H1 (cell line): ENCODE measurements at regions not wholly inside any gene's neighbourhood (a gene's known extent, or its start where the extent isn't known, plus 50 kb on each side); places are given as distances from the start of the nearest gene placed in this dataset.

ENCODE experiments used
- CTCF ChIA-PET: fragments of 300-600 bp; sonication (Branson Sonifier 250); formaldehyde crosslinking; loops from one replicate; lab custom pipeline; 2021; ENCODE audit not compliant: partially characterized antibody; lab: Charles Lee
- POLR2A ChIA-PET: fragments of 300-600 bp; sonication (Branson Sonifier 250); formaldehyde crosslinking; loops from one replicate; lab custom pipeline; 2021; ENCODE audit warnings: inconsistent platforms; ENCODE audit not compliant: partially characterized antibody; lab: Charles Lee
- DNase-seq, 2 experiments: peaks; one replicate each; pipeline versions ENCODE4 v3.0.0 to v3.0.0-alpha.2; 2010 to 2022; ENCODE audit warnings: low spot score in 2 of 2, low read depth in 1 of 2, mixed read lengths in 1 of 2
- FAIRE-seq: peaks from 2 replicates; lab custom pipeline; 2011; peaks lifted over from hg19 to GRCh38; lab: Jason Lieb, UNC
- H2AFZ ChIP-seq: 2 replicates; pipeline ENCODE4 v1.8.1; 2012; ENCODE audit warnings: low read length, inconsistent platforms
- H2AK5ac ChIP-seq: 2 replicates; pipeline ENCODE4 v1.6.1; 2013; ENCODE audit warnings: low read depth, low read length
- H2BK120ac ChIP-seq: replicated peaks from 2 replicates; pipeline ENCODE3; 2013; ENCODE audit warnings: low read depth, low read length, inconsistent platforms
- H2BK12ac ChIP-seq: 2 replicates; pipeline ENCODE4 v1.6.1; 2013; ENCODE audit warnings: low read depth, low read length
- H2BK15ac ChIP-seq: 2 replicates; pipeline ENCODE4 v1.6.1; 2013; ENCODE audit warnings: low read length
- H2BK20ac ChIP-seq: 2 replicates; pipeline ENCODE4 v1.6.1; 2013; ENCODE audit warnings: low read length
- H2BK5ac ChIP-seq: 2 replicates; pipeline ENCODE4 v1.6.1; 2013; ENCODE audit warnings: low read depth, low read length
- H3K14ac ChIP-seq: 2 replicates; pipeline ENCODE4 v1.6.1; 2013; ENCODE audit warnings: inconsistent platforms; ENCODE audit not compliant: insufficient read length
- H3K18ac ChIP-seq: 2 replicates; pipeline ENCODE4 v1.6.1; 2013; ENCODE audit warnings: low read length; ENCODE audit errors: extremely low read depth
- H3K23ac ChIP-seq: 2 replicates; pipeline ENCODE4 v1.6.1; 2013; ENCODE audit warnings: inconsistent platforms; ENCODE audit not compliant: insufficient read length
- H3K23me2 ChIP-seq: 2 replicates; pipeline ENCODE4 v1.6.1; 2013; ENCODE audit warnings: low read depth, low read length
- H3K27ac ChIP-seq: 2 replicates; pipeline ENCODE4 v1.6.1; 2011; ENCODE audit warnings: low read depth, low read length, inconsistent platforms
- H3K27me3 ChIP-seq, 4 experiments: replicated peaks in 1 of 4; 1 replicate in 1 of 4; 2 replicates in 3 of 4; pipeline versions ENCODE4 v1.6.1 to v1.8.1; 2011 to 2013; ENCODE audit warnings: low read length in 3 of 4, mild to moderate bottlenecking in 3 of 4, inconsistent platforms in 2 of 4, mixed read lengths in 2 of 4, moderate library complexity in 1 of 4; ENCODE audit not compliant: control insufficient read depth in 3 of 4, insufficient read depth in 3 of 4; ENCODE audit errors: extremely low read depth in 1 of 4
- H3K36me3 ChIP-seq, 4 experiments: 2 replicates each; pipeline versions ENCODE4 v1.6.1 to v1.8.1; 2011 to 2013; ENCODE audit warnings: mild to moderate bottlenecking in 4 of 4, low read length in 3 of 4, moderate library complexity in 2 of 4, control low read depth in 1 of 4, inconsistent platforms in 1 of 4; ENCODE audit not compliant: insufficient read depth in 4 of 4, control insufficient read depth in 2 of 4
- H3K4ac ChIP-seq: replicated peaks from 2 replicates; pipeline ENCODE3; 2013; ENCODE audit warnings: low read length, low read depth, mixed read lengths, inconsistent platforms; ENCODE audit not compliant: insufficient read length
- H3K4me1 ChIP-seq, 4 experiments: replicated peaks in 1 of 4; 1 replicate in 1 of 4; 2 replicates in 3 of 4; pipeline versions ENCODE4 v1.6.1 to v1.8.1; 2011 to 2013; ENCODE audit warnings: low read length in 3 of 4, inconsistent platforms in 2 of 4, mixed read lengths in 1 of 4; ENCODE audit not compliant: insufficient read depth in 4 of 4, control insufficient read depth in 3 of 4
- H3K4me2 ChIP-seq, 2 experiments: 2 replicates each; pipeline versions ENCODE4 v1.6.1 to v1.8.1; 2011 to 2013; ENCODE audit warnings: low read depth in 2 of 2, low read length in 2 of 2, control low read depth in 1 of 2, inconsistent platforms in 1 of 2, mild to moderate bottlenecking in 1 of 2; ENCODE audit not compliant: insufficient read depth in 1 of 2
- H3K4me3 ChIP-seq, 4 experiments: fragments of 200-600, 300-600 bp in 1 of 4; sonication (generic), shearing (Covaris generic), sonication (Bioruptor Twin) in 1 of 4; 2 replicates each; pipeline versions ENCODE4 v1.5.1 to v1.8.1; 2011 to 2016; ENCODE audit warnings: low read length in 4 of 4, low read depth in 3 of 4, control low read depth in 2 of 4, inconsistent platforms in 2 of 4, mild to moderate bottlenecking in 2 of 4, mixed read lengths in 1 of 4, moderate library complexity in 1 of 4; ENCODE audit not compliant: insufficient read depth in 2 of 4; ENCODE audit errors: extremely low read depth in 1 of 4
- H3K56ac ChIP-seq: replicated peaks from 2 replicates; pipeline ENCODE3; 2013; ENCODE audit warnings: low read depth, mild to moderate bottlenecking, mixed read lengths, low read length, inconsistent platforms; ENCODE audit not compliant: insufficient read length
- H3K79me1 ChIP-seq: 2 replicates; pipeline ENCODE4 v1.6.1; 2013; ENCODE audit warnings: low read depth, low read length, control low read depth
- H3K79me2 ChIP-seq, 2 experiments: 2 replicates each; pipeline versions ENCODE4 v1.6.1 to v1.8.1; 2012 to 2013; ENCODE audit warnings: low read length in 2 of 2, mild to moderate bottlenecking in 2 of 2, inconsistent platforms in 1 of 2; ENCODE audit not compliant: insufficient read depth in 2 of 2, control insufficient read depth in 1 of 2
- H3K9ac ChIP-seq, 4 experiments: replicated peaks in 1 of 4; 1 replicate in 1 of 4; 2 replicates in 3 of 4; pipeline versions ENCODE4 v1.6.1 to v1.8.1; 2011 to 2013; ENCODE audit warnings: low read depth in 3 of 4, low read length in 3 of 4, control low read depth in 2 of 4, mild to moderate bottlenecking in 2 of 4, moderate library complexity in 2 of 4, inconsistent platforms in 1 of 4; ENCODE audit errors: extremely low read depth in 1 of 4
- H3K9me3 ChIP-seq, 2 experiments: 2 replicates each; pipeline versions ENCODE4 v1.6.1 to v1.8.1; 2012 to 2013; ENCODE audit warnings: mild to moderate bottlenecking in 2 of 2, moderate library complexity in 2 of 2, control low read depth in 1 of 2, inconsistent platforms in 1 of 2, low read depth in 1 of 2, low read length in 1 of 2, mixed read lengths in 1 of 2; ENCODE audit not compliant: insufficient read depth in 2 of 2
- H4K20me1 ChIP-seq, 2 experiments: replicated peaks in 1 of 2; 2 replicates each; pipeline versions ENCODE3 to v1.8.1; 2011 to 2013; ENCODE audit warnings: inconsistent platforms in 2 of 2, low read length in 2 of 2, mild to moderate bottlenecking in 1 of 2; ENCODE audit not compliant: insufficient read depth in 2 of 2, control insufficient read depth in 1 of 2
- H4K5ac ChIP-seq: 2 replicates; pipeline ENCODE4 v1.6.1; 2013; ENCODE audit warnings: low read length, low read depth, mixed read lengths, inconsistent platforms; ENCODE audit not compliant: insufficient read length
- H4K8ac ChIP-seq: 2 replicates; pipeline ENCODE4 v1.8.0; 2013; ENCODE audit warnings: mild to moderate bottlenecking, moderate library complexity, low read length, inconsistent platforms; ENCODE audit not compliant: insufficient read depth; ENCODE audit errors: extremely low read depth
- H4K91ac ChIP-seq: replicated peaks from 2 replicates; pipeline ENCODE3; 2013; ENCODE audit warnings: low read length, mixed read lengths, inconsistent platforms; ENCODE audit not compliant: insufficient read length
- BRCA1 ChIP-seq: IDR thresholded peaks from 2 replicates; pipeline ENCODE4 v1.6.1; 2012; ENCODE audit warnings: low read depth, low read length, improper control_type of control experiment
- CEBPB ChIP-seq: IDR thresholded peaks from 2 replicates; pipeline ENCODE4 v1.6.1; 2012; ENCODE audit warnings: low read depth, low read length
- EP300 ChIP-seq, 2 experiments: IDR thresholded peaks; 1 replicate in 1 of 2; 2 replicates in 1 of 2; pipeline ENCODE4 v1.6.1; 2011 to 2012; ENCODE audit warnings: low read depth in 2 of 2, low read length in 2 of 2, mild to moderate bottlenecking in 2 of 2, borderline replicate concordance in 1 of 2, inconsistent platforms in 1 of 2, moderate library complexity in 1 of 2
- GTF2F1 ChIP-seq: IDR thresholded peaks from 2 replicates; pipeline ENCODE4 v1.6.1; 2012; ENCODE audit warnings: low read depth, low read length, improper control_type of control experiment, borderline replicate concordance
- JUN ChIP-seq: IDR thresholded peaks from 2 replicates; pipeline ENCODE4 v1.6.1; 2011; ENCODE audit warnings: low read depth, mild to moderate bottlenecking, improper control_type of control experiment, low read length
- KDM1A ChIP-seq: fragments of 200-600, 300-600 bp; sonication (generic); IDR thresholded peaks from 2 replicates; pipeline ENCODE4 v1.7.1; 2016; ENCODE audit warnings: mild to moderate bottlenecking, low read length, borderline replicate concordance
- KDM4A ChIP-seq: IDR thresholded peaks from one replicate; pipeline ENCODE4 v1.7.1; 2012; ENCODE audit warnings: low read depth, mild to moderate bottlenecking, moderate library complexity, low read length, inconsistent platforms; ENCODE audit not compliant: severe bottlenecking
- PHF8 ChIP-seq: fragments of 200-600 bp; sonication (generic); conservative IDR thresholded peaks from 2 replicates; pipeline ENCODE4 v1.7.1; 2012; ENCODE audit warnings: low read depth, mild to moderate bottlenecking, inconsistent platforms, low read length, moderate library complexity
- POLR2A ChIP-seq, 2 experiments: IDR thresholded peaks; 1 replicate in 1 of 2; 2 replicates in 1 of 2; pipeline ENCODE4 v1.6.1; 2011; ENCODE audit warnings: low read depth in 2 of 2, low read length in 2 of 2, mild to moderate bottlenecking in 2 of 2; ENCODE audit errors: control extremely low read depth in 1 of 2
- RFX5 ChIP-seq: IDR thresholded peaks from 2 replicates; pipeline ENCODE4 v1.6.1; 2011; ENCODE audit warnings: low read depth, low read length, improper control_type of control experiment, borderline replicate concordance
- SIRT6 ChIP-seq: IDR thresholded peaks from one replicate; pipeline ENCODE4 v1.7.1; 2012; ENCODE audit warnings: low read length, inconsistent platforms
- SP4 ChIP-seq: IDR thresholded peaks from 2 replicates; pipeline ENCODE4 v1.6.1; 2012; ENCODE audit warnings: low read length, inconsistent platforms
- SUZ12 ChIP-seq: fragments of 200-600 bp; sonication (generic); IDR thresholded peaks from 2 replicates; pipeline ENCODE4 v1.6.1; 2012; ENCODE audit warnings: mild to moderate bottlenecking, inconsistent platforms, low read length, moderate library complexity, mixed read lengths
- YY1 ChIP-seq: IDR thresholded peaks from 2 replicates; pipeline ENCODE4 v1.6.1; 2011; ENCODE audit warnings: low read depth, mild to moderate bottlenecking, low read length
- WGBS, 2 experiments: shearing (Covaris generic) in 1 of 2; methylation state at CpG; one replicate each; pipeline versions ENCODE4 v1.1.6 to v1.1.7; 2013 to 2015; ENCODE audit warnings: low lambda C conversion rate in 2 of 2, mixed read lengths in 2 of 2, inconsistent platforms in 1 of 2, low coverage in 1 of 2, missing lambda C conversion rate in 1 of 2; ENCODE audit not compliant: insufficient replicate concordance in 2 of 2, insufficient coverage in 1 of 2, insufficient read length in 1 of 2; ENCODE audit errors: extremely low coverage in 1 of 2, missing lambda C conversion rate in 1 of 2; 5-methylcytosine and 5-hydroxymethylcytosine counted together
- TF ChIP-seq, protein P1 (sequence below): IDR thresholded peaks from 2 replicates; pipeline ENCODE4 v1.6.1; 2012; ENCODE audit warnings: inconsistent platforms

DNA sequence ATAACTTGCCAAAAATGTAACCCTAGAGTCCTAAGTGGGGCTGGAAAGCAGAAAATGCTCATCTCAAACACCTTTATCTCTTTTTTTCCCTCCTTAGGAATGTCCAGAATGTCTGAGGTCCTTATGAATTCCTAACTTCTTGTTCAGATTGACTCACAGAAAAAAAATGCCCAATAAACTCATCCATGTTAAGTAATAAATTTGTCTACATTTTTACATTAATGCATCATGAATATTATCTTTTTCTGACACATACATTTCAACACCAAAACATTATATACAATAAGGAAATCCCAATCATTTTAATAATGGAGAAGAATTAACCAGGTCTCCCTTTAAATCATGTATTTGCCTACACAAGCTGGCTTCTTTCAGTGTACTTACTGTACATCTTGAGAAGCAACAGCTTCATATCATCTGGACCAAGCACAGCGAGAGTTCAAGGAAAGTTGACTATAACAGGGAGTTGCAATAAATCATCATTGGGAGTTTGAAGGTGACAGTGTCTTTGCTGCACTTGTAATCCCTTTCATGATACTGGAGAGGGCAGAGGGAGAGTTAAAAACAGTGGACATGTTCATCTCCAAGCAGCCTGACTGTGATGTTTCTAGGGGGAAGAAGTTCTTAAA is 565.2 kb downstream of the LTN1 start:
- no peak overlapping the region for H3K4me2 ChIP-seq
- no peak overlapping the region for H4K5ac ChIP-seq
- H3K9me3 ChIP-seq, result no peaks in the 10 kb centered on the region
- no peak overlapping the region for H2BK15ac ChIP-seq
- no peaks in the 10 kb centered on the region for H3K27me3 ChIP-seq
- no peaks in the 10 kb centered on the region for H3K79me1 ChIP-seq
- H3K14ac ChIP-seq, result no peak overlapping the region
- no peak overlapping the region for H3K4ac ChIP-seq
- H3K18ac ChIP-seq, result no peak overlapping the region
- no peak overlapping the region for H3K27ac ChIP-seq
- no peak overlapping the region for H2BK12ac ChIP-seq
- H3K56ac ChIP-seq, result no peak overlapping the region
- FAIRE-seq (no peak), DNase-seq (no peak)
- H2BK5ac ChIP-seq, result no peak overlapping the region
- no peak overlapping the region for H3K9ac ChIP-seq
- no peaks in the 10 kb centered on the region for H3K36me3 ChIP-seq
- ChIA-PET POLR2A (no interaction called here), CTCF (no interaction called here)
- H2AK5ac ChIP-seq, result no peak overlapping the region
- H3K23ac ChIP-seq, result no peak overlapping the region
- no peak overlapping the region for H2BK120ac ChIP-seq
- no peak overlapping the region for H2BK20ac ChIP-seq
- no peaks in the 10 kb centered on the region for H4K20me1 ChIP-seq
- no peaks in the 10 kb centered on the region for H3K79me2 ChIP-seq
- no peak overlapping the region for H2AFZ ChIP-seq
- H3K4me1 ChIP-seq, result no peaks in the 10 kb centered on the region
- no peak overlapping the region for H4K8ac ChIP-seq
- WGBS, 2 experiments, result 94% methylated on average over 1 of the region's 1 CpG; no CpG with 5 or more reads in 1 of the 2 experiments
- no peak overlapping the region for H4K91ac ChIP-seq
- no peak overlapping the region for H3K4me3 ChIP-seq
- no peaks in the 10 kb centered on the region for H3K23me2 ChIP-seq
- TF ChIP-seq KDM1A, result no peak
- TF ChIP-seq YY1, result no peak
- TF ChIP-seq, protein P1, sequence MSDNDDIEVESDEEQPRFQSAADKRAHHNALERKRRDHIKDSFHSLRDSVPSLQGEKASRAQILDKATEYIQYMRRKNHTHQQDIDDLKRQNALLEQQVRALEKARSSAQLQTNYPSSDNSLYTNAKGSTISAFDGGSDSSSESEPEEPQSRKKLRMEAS, result no peak
- TF ChIP-seq SUZ12, result no peak
- TF ChIP-seq BRCA1, result no peak
- TF ChIP-seq SP4, result no peak
- no peak for TF ChIP-seq PHF8
- TF ChIP-seq KDM4A, result no peak
- no peak for TF ChIP-seq CEBPB
- no peak for TF ChIP-seq JUN
- no peak for TF ChIP-seq RFX5
- no peak for TF ChIP-seq POLR2A (IDR thresholded peaks at IDR 0.05; ENCODE audit: control extremely low read depth in 1 of 2, low read depth in 2 of 2, low read length in 2 of 2)
- no peak for TF ChIP-seq EP300 (IDR thresholded peaks at IDR 0.05; ENCODE audit: borderline replicate concordance in 1 of 2, low read depth in 2 of 2, low read length in 2 of 2)
- no peak for TF ChIP-seq GTF2F1
- no peak for TF ChIP-seq SIRT6
